Endodermal cell (in vitro differentiated cells): ENCODE measurements at regions not wholly inside any gene's neighbourhood (a gene's known extent, or its start where the extent isn't known, plus 50 kb on each side); places are given as distances from the start of the nearest gene placed in this dataset.

Experiments
- DNase-seq: peaks from one replicate; pipeline ENCODE4 v3.0.0-alpha.2; 2017
- H3K27ac ChIP-seq: 2 replicates; pipeline ENCODE4 v1.5.1; 2013; ENCODE audit warnings: mild to moderate bottlenecking, low read depth, low read length, moderate library complexity
- H3K27me3 ChIP-seq: 2 replicates; pipeline ENCODE4 v1.6.1; 2013; ENCODE audit warnings: mild to moderate bottlenecking, low read length, moderate library complexity; ENCODE audit not compliant: insufficient read depth, control insufficient read depth, poor library complexity, severe bottlenecking
- H3K36me3 ChIP-seq: 2 replicates; pipeline ENCODE4 v1.7.0; 2013; ENCODE audit warnings: mild to moderate bottlenecking, low read length, moderate library complexity; ENCODE audit not compliant: control insufficient read depth, insufficient read depth
- H3K4me1 ChIP-seq: one replicate; pipeline ENCODE4 v1.7.0; 2013; ENCODE audit warnings: low read length; ENCODE audit not compliant: control insufficient read depth, insufficient read depth
- H3K4me3 ChIP-seq: 2 replicates; pipeline ENCODE4 v1.5.1; 2013; ENCODE audit warnings: mild to moderate bottlenecking, low read length, moderate library complexity
- H3K9ac ChIP-seq: 2 replicates; pipeline ENCODE4 v1.6.1; 2013; ENCODE audit warnings: mild to moderate bottlenecking, low read length, moderate library complexity; ENCODE audit not compliant: poor library complexity, severe bottlenecking; ENCODE audit errors: extremely low read depth
- H3K9me3 ChIP-seq: 2 replicates; pipeline ENCODE4 v1.6.1; 2013; ENCODE audit warnings: mild to moderate bottlenecking, low read length, moderate library complexity; ENCODE audit not compliant: control insufficient read depth
- H3K27ac Mint-ChIP-seq: 2 replicates; pipeline ENCODE4 v1.8.0; 2020; ENCODE audit warnings: mixed read lengths
- H3K27me3 Mint-ChIP-seq: 2 replicates; pipeline ENCODE4 v1.8.0; 2021; ENCODE audit warnings: mild to moderate bottlenecking, mixed read lengths; ENCODE audit not compliant: insufficient read depth
- H3K36me3 Mint-ChIP-seq: 2 replicates; pipeline ENCODE4 v1.8.0; 2020; ENCODE audit warnings: low read depth, mixed read lengths
- H3K4me1 Mint-ChIP-seq: 2 replicates; pipeline ENCODE4 v1.8.0; 2020; ENCODE audit warnings: mixed read lengths
- H3K4me3 Mint-ChIP-seq: 2 replicates; pipeline ENCODE4 v1.8.0; 2020; ENCODE audit warnings: mild to moderate bottlenecking, moderate library complexity, mixed read lengths
- H3K9me3 Mint-ChIP-seq: 2 replicates; pipeline ENCODE4 v1.8.0; 2020; ENCODE audit warnings: mild to moderate bottlenecking, mixed read lengths
- WGBS, 2 experiments: methylation state at CpG; one replicate each; pipeline versions ENCODE4 v1.1.5 to v1.1.7; 2013; ENCODE audit warnings: missing lambda C conversion rate in 2 of 2, mixed read lengths in 1 of 2; ENCODE audit not compliant: insufficient coverage in 1 of 2, insufficient read length in 1 of 2; 5-methylcytosine and 5-hydroxymethylcytosine counted together
- TF ChIP-seq, protein P1 (sequence below): fragments of 200-600 bp; sonication (generic); conservative IDR thresholded peaks from 2 replicates; pipeline ENCODE4 v1.5.0; 2021; ENCODE audit warnings: antibody characterized with exemption, mild to moderate bottlenecking

- H3K36me3 ChIP-seq = no peaks in the 10 kb centered on the region
- 89 to 92% methylated on average over 2 to 6 of the region's 6 CpGs for WGBS, 2 experiments
- no peak overlapping the region for H3K27ac ChIP-seq
- H3K9me3 ChIP-seq = no peaks in the 10 kb centered on the region
- no peak overlapping the region for H3K9ac ChIP-seq
- no peaks in the 10 kb centered on the region for H3K4me1 ChIP-seq
- TF ChIP-seq, protein P1, sequence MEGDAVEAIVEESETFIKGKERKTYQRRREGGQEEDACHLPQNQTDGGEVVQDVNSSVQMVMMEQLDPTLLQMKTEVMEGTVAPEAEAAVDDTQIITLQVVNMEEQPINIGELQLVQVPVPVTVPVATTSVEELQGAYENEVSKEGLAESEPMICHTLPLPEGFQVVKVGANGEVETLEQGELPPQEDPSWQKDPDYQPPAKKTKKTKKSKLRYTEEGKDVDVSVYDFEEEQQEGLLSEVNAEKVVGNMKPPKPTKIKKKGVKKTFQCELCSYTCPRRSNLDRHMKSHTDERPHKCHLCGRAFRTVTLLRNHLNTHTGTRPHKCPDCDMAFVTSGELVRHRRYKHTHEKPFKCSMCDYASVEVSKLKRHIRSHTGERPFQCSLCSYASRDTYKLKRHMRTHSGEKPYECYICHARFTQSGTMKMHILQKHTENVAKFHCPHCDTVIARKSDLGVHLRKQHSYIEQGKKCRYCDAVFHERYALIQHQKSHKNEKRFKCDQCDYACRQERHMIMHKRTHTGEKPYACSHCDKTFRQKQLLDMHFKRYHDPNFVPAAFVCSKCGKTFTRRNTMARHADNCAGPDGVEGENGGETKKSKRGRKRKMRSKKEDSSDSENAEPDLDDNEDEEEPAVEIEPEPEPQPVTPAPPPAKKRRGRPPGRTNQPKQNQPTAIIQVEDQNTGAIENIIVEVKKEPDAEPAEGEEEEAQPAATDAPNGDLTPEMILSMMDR = no peak
- no peak for DNase-seq
- H3K9me3 Mint-ChIP-seq = no peaks in the 10 kb centered on the region
- peaks cover 12% of the 10 kb centered on the region for H3K27me3 Mint-ChIP-seq
- no peaks in the 10 kb centered on the region for H3K36me3 Mint-ChIP-seq
- H3K4me1 Mint-ChIP-seq = no peaks in the 10 kb centered on the region
- H3K27ac Mint-ChIP-seq = no peak overlapping the region
- no peak overlapping the region for H3K4me3 Mint-ChIP-seq
- no peak overlapping the region for H3K4me3 ChIP-seq
- H3K27me3 ChIP-seq = no peaks in the 10 kb centered on the region
Observed at GRCh38 chr7:25541094-25541821, 313.0 kb upstream of the NPVF start.

DNA sequence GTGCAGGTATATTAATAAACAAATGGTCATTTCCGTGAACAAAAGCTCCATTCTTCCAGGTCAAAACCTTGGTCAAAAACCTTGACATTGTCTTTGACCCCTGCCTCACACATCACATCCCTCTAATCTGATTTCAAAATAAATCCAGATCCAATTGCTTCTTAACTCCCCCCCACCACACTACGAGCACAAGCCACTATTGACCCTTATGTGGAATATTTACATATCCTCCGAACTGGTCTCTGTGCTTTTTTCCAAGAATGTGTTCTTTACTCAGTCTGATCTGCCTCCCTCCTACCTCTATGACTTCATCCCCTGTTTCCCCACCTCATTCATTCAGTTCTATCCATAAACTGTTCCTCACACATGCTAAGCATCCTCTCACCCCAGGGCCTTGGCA lies 313.6 kb upstream of the NPVF start:
- no peaks in the 10 kb centered on the region for H3K27me3 ChIP-seq
- H3K4me3 Mint-ChIP-seq = no peak overlapping the region
- H3K4me3 ChIP-seq = no peak overlapping the region
- H3K9me3 Mint-ChIP-seq = no peaks in the 10 kb centered on the region
- H3K27me3 Mint-ChIP-seq = peaks cover 12% of the 10 kb centered on the region
- no peaks in the 10 kb centered on the region for H3K4me1 ChIP-seq
- no peaks in the 10 kb centered on the region for H3K4me1 Mint-ChIP-seq
- H3K27ac ChIP-seq = no peak overlapping the region
- H3K36me3 ChIP-seq = no peaks in the 10 kb centered on the region
- 85 to 91% methylated on average over 2 to 3 of the region's 3 CpGs for WGBS, 2 experiments
- H3K36me3 Mint-ChIP-seq = no peaks in the 10 kb centered on the region
- H3K9ac ChIP-seq = no peak overlapping the region
- H3K27ac Mint-ChIP-seq = no peak overlapping the region
- no peaks in the 10 kb centered on the region for H3K9me3 ChIP-seq
- DNase-seq = no peak
- TF ChIP-seq, protein P1 = no peak

- Mint-ChIP-seq H3K4me3 (no peak overlapping the region), H3K27ac (no peak overlapping the region), H3K9me3 (no peaks in the 10 kb centered on the region), H3K27me3 (peaks cover 12% of the 10 kb centered on the region), H3K36me3 (no peaks in the 10 kb centered on the region), H3K4me1 (no peaks in the 10 kb centered on the region)
- WGBS, 2 experiments = 90 to 93% methylated on average over 3 to 7 of the region's 7 CpGs
- no peaks in the 10 kb centered on the region for H3K36me3 ChIP-seq
- TF ChIP-seq, protein P1 = no peak
- no peaks in the 10 kb centered on the region for H3K9me3 ChIP-seq
- no peaks in the 10 kb centered on the region for H3K4me1 ChIP-seq
- no peak overlapping the region for H3K4me3 ChIP-seq
- no peak for DNase-seq
- H3K9ac ChIP-seq = no peak overlapping the region
- no peak overlapping the region for H3K27ac ChIP-seq
- H3K27me3 ChIP-seq = no peaks in the 10 kb centered on the region
Observed at GRCh38 chr7:25543210-25543609, 314.9 kb upstream of the NPVF start.
